GM19372 (cell line): ENCODE measurements at regions not wholly inside any gene's neighbourhood (a gene's known extent, or its start where the extent isn't known, plus 50 kb on each side); places are given as distances from the start of the nearest gene placed in this dataset.

Experiments
- ATAC-seq: cut with Tn5 transposase; IDR thresholded peaks from one replicate; pipeline ENCODE4 v1.9.1; 2021; ENCODE audit warnings: mild to moderate bottlenecking, low read depth, moderate library complexity; ENCODE audit not compliant: unreplicated experiment

DNA sequence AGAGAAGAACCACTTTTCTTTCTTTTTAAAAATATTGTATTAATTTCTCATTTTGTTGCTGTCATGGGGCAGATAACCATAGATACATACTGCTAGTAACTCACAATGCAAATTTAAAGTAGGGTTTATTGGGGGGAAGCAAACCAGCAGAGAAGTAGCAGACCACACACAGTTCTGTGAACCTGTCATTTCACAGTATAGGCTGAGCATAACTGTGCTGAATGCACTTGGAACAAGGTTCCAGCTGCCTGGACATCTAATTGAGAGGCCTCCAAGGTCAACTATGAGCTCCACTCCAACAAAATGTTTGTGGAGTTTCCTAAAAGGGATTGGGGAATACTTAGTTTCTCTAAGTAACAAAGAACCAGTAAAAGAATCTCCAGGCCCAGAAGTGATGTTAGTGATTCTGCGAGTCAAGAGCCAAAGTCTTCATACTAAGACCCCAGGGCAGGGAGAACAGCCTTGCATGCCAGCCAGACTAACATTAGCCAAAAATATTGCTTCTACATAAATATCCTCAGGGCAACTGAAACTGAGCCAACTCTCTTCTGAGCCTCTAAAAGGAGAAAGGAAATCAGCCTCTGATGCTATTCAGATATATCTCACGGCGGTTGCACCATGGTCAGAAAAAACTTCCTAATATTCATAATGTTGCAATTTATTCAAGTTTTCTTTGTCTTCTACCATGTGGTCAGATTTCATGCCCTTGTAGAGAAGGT lies 856.4 kb upstream of the ALCAM start:
- no peak for ATAC-seq

DNA sequence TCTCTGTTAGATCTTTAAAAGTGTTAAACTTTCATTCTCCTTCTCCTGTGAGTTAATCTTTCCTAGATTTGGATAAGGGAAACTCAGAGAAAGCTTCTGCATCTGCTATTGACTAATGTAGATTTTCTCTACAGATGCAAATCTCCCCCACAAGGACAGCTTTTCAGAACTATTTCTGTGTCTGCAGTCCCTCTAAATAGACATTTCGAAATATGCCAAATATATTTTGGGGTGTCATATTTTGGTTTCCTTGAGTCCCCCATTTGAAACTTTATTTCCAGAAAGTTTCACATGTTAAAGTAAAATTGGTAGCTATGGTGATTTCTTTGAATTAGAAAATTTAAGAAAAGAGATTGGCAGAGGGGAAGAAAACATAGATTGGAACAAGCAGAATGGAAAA lies 852.3 kb upstream of the ALCAM start:
- no peak for ATAC-seq

DNA sequence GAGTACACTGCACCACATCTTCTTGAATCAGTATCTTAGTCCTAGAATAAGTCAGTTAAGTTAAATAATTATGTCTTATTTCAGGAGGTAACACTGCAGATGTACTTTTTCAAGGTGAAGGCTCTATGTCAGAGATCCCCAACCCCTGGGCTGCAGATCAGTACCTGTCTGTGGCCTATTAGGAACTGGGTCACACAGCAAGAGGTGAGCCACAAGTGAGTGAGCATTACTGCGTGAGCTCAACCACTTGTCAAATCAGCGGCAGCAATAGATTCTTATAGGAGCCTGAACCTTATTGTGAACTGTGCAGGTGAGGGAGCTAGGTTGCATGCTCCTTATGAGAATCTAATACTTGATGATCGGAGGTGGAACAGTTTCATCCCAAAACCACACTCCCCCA lies 851.9 kb upstream of the ALCAM start:
- ATAC-seq = no peak

- no peak for ATAC-seq
Measured at GRCh38 chr3:104519068-104519467, 847.6 kb upstream of the ALCAM start.

DNA sequence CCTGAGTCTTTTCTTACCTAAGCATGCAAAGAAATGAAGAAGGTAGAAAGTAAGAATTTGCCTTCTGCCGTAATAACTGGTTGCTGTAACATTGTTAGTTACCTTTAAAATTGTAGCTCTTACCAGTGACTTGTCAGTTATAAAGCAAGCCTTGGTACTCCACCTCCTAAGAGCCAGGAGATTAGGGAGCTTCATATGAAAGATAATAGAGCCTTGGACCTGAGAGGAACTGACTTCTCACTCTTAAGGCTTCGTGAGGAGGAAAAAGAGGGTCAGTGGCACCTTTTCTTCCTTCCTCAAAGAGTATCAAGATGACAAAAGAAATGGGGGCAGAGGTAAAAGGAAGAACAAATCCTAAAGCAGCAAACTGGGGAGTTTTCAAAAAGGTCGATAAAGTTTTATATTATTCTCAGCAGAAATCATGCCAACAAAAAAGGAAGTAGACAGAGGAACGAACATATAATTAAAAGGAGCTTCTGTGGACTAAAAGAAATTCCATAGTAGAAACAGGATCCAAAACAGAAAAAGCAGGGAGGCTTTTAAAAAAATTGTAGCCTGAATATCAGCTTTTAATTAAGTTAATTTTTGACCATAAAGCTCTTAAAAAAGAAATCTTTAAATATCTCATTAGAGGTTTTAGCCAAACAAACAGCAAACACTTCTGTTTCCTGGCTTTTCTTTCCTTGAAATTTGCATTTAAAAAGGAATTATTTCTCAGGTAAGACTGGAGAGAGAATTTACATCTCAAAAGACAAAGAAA lies 847.1 kb upstream of the ALCAM start:
- ATAC-seq = no peak

GRCh38 chr3:104520228-104520655 lies 846.5 kb upstream of the ALCAM start:
- ATAC-seq = peak; percentile 51

DNA sequence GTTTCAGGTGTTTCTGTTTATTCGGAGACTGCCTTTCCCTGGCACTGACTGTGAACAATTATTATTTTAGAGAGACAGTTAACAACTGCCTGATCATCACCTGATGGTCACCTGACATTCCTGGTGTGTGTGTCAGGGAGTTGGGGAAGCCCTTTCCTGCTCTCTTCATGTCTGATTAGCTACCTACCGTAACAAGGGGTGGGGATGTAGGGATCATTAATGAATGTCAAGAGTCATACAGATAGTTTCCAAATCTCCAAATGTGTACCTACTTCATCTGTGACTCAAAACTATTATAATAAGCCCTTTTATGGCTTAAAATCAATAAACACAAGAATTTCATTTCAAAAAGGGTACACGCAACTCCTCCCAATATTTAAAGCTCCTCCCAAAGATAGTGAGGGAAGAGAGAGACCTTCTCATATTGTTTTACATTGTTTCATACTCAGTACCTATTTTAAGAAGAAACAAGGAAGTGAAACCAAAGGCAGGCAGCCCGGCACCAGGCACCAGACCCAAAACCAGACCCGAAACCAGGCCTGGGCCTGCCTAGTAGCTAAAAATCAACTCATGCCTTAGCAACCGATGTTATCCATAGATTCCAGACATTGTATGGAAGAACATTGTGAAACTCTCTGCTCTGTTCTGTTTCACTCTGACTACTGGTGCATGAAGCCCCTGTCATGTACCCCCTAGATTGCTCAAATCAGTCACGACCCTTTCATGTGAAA lies 844.9 kb upstream of the ALCAM start:
- ATAC-seq = peak; percentile 42

- ATAC-seq = peak; percentile 20
Measured at GRCh38 chr3:104523136-104523535, 843.6 kb upstream of the ALCAM start.

GRCh38 chr3:104526901-104527401 lies 839.8 kb upstream of the ALCAM start:
- peak; percentile 82 for ATAC-seq

DNA sequence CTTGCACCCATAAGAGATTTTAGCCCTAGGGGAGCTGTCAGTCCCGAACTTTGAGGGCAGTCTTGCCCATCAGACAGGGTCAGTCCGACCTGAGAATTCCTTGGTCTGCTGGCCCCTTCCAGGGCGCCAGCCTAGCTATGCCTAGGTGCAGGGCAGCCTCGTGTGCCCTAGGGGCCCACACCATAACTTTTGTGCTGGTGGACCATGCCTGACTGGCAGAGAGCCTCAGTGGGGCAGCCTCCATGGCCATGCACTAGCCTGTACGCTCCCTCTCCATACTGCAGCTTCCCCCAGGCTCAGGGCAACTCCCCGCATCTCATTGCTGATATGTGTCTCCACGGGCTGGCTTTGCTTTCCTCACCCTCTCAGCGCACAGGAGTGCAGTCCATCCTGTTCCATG lies 835.8 kb upstream of the ALCAM start:
- ATAC-seq = no peak

GRCh38 chr3:104536715-104537114 lies 830.0 kb upstream of the ALCAM start:
- no peak for ATAC-seq

DNA sequence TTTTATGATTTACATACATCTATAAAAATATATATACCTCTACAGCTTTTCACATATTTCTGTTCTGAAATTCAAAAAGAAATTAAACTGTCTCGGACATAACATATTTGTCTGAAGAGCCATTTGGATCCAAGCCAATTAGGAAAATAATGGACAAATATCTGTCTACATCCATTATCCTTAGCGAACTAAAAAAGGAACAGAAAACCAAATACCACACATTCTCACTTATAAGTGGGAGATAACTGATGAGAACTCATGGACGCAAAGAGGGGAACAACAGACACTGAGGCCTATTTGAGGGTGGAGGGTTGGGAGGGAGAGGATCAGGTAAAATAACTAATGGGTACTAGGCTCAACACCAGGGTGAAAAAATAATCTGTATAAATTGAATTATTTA lies 829.4 kb upstream of the ALCAM start:
- no peak for ATAC-seq

- no peak for ATAC-seq
Measured at GRCh38 chr3:104546301-104546700, 820.4 kb upstream of the ALCAM start.

DNA sequence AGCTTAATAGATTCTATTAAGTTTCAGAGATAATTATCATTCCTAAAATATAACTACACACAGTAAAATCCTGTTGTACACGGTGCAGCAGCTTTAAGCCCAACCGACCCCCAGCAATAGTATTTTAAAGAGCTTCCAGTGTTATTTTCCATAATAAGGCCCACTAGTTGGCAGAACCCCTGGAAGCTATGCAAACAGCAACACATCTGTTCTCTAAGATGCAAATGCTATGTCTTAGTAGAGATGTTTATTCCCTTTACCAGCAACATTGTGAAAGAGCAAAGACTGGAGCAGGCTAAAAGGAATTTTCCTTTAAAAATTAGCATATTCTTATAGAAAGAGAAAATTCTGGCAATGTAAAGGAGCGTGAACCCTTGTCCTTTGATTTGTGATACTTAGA lies 819.7 kb upstream of the ALCAM start:
- ATAC-seq = no peak

GRCh38 chr3:104548401-104548800 lies 818.3 kb upstream of the ALCAM start:
- ATAC-seq = no peak

DNA sequence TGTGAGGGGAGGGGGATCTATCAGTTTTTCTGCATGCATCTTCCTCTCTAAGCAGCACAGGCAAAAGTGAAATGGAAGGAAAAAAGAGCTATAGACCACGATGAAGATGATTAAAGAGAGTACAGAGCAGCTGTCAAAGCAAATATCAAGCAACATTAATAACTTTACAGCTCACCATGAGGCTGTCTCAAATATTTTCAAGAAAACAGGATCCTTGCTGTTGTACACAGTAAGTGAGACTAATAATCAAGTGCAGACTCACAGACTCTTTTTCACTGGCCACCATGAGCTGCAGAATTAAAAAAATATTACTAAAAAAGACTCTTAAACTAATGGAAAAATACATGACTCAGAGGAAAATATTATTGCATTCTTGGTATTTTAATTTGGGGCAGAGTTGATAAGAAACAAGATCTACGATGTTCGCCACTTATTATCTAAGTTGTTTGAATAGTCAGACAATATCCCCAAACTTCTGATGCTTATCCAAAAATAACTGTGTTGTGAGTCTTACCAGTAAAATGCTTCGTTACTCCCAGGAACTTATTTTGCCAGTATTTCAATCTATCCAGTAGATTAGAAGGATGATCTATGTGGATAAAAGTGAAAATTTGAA lies 817.5 kb upstream of the ALCAM start:
- no peak for ATAC-seq

GRCh38 chr3:104553121-104553520 lies 813.6 kb upstream of the ALCAM start:
- ATAC-seq = no peak

DNA sequence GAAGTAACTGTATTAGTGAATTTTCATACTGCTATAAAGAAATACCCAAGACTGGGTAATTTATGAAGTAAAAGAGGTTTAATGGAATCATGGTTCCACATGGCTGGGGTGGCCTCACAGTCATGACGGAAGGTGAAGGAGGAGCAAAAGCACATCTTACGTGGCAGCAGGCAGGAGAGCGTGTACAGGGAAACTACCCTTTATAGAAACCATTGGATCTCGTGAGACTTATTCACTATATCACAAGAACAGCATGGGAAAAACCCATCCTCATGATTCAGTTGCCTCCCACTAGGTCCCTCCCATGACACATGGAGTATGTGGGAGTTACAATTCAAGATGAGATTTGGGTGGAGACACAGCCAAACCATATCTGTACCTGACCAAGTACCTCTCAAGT lies 812.3 kb upstream of the ALCAM start:
- ATAC-seq = no peak

DNA sequence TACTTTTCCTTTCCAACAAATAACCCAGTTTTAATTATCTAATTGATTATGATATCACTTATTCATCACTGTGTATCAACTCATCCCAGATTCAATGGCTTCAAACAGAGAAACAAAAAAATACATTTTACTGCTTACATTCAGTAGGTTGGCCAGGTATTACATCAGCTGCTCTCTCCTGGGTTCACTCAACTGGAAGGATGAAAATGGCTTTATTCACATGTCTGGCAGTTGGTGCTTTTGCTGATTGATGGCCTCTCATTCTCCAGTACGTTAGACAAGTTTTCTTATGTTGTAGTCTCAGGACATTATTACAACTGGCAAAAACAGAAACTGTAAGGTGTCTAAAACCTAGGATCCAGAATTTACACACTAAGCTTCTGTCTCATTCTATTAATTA lies 811.0 kb upstream of the ALCAM start:
- ATAC-seq = no peak

DNA sequence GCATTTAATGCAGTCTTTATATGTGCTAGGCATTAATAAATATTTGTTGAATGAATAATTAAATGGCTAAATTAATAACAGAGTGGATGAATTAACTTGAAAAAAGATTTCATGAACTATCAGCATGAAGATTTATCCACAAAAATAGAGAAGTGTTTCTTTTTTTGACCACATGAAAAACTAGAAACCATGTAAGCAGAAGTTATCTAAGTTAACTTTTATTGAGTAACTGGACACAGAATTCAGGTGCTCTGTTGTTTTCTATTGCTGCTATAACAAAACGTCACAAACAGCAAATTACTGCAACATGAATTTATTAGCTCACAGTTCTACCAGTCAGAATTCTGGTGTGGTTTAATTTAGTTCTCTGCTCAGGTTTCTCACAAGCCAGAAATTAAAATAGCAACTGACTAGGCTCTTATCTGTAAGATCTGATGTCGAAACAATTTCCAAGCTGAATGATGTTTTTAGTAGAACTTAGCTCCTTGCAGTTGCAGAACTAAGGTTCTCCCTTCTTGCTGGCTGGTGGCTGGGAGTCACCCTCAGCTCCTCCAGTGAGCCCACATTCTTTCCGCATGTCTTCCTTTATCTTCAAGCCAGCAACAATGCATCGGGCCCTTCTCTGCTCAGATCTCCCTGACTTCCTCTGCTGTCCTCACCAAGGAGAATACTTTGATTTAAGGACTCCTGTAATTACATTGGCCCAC lies 810.2 kb upstream of the ALCAM start:
- no peak for ATAC-seq
